SK-N-MC (cell line): ENCODE measurements at regions not wholly inside any gene's neighbourhood (a gene's known extent, or its start where the extent isn't known, plus 50 kb on each side); places are given as distances from the start of the nearest gene placed in this dataset.
"Not testable (repeated sequence)": the region's sequence is repeated elsewhere in the genome, so short reads cannot be mapped to it uniquely, and the experiment has no call there.

ENCODE experiments used
- EZH2 ChIP-seq: fragments of 200-600 bp; sonication (generic); IDR thresholded peaks from one replicate; pipeline ENCODE4 v1.6.1; 2017; ENCODE audit warnings: antibody characterized with exemption
- POLR2AphosphoS5 ChIP-seq: IDR thresholded peaks from 2 replicates; pipeline ENCODE4 v1.6.1; 2012; ENCODE audit warnings: mild to moderate bottlenecking, low read depth, low read length, borderline replicate concordance

DNA sequence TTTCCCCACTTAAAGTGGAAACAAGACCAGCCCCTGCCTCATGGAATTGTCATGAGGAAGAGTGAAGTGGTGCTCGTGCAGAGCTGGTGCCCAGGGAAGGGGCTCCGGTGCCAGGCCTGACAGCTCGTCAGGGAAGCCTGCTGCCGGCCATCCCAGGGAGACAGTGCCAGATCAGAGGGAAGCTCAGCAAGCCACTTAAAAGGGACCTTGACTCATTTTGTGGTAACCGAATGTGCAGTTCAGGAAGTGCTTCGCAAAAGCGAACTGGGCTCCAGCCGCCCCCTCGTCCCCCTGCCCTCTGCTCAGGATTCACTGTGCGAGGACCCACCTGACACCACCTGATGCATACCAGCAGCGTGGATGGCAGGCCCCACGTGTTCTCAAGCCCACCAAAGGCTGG, 209.6 kb upstream of the PLGLB2 start:
- TF ChIP-seq EZH2, POLR2AphosphoS5: not testable (repeated sequence)
